ENCODE measurements at regions not wholly inside any gene's neighbourhood (a gene's known extent, or its start where the extent isn't known, plus 50 kb on each side); places are given as distances from the start of the nearest gene placed in this dataset.

GRCh38 chr3:113132571-113132996 lies 78.8 kb upstream of the BOC start:
- no peak for TF ChIP-seq POLR2AphosphoS5 (IDR thresholded peaks at IDR 0.05)
- no peak for TF ChIP-seq CTCF (IDR thresholded peaks at IDR 0.05)
- no peak for TF ChIP-seq POLR2A (IDR thresholded peaks at IDR 0.05)

Measured in upper lobe of left lung (tissue), 4 donors.